ENCODE measurements at regions not wholly inside any gene's neighbourhood (a gene's known extent, or its start where the extent isn't known, plus 50 kb on each side); places are given as distances from the start of the nearest gene placed in this dataset.
A peak's percentile ranks its signal among the peaks of the same experiment; 100 is the strongest.

DNA sequence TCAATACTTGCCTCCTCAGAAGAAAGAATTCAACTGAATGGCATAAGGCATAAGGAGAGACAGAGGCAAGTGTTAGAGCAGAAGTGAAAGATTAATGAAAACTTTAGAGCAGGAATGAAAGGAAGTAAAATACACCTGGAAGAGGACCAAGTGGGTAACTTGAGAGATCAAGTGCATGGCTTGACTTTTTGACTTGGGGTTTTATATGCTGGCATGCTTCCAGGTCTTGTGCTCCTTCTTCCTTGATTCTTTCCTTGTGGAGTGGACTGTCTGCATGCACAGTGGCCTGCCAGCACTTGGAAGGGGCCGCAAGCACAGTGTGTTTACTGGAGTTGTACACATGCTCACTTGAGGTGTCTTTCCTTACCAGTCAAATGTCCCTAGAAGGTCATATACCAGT is 222.1 kb upstream of the UFL1 start:
- 79 to 91% methylated on average over 1 of the region's 1 CpG for WGBS, 2 donors
- no peak for ATAC-seq (ENCODE audit: insufficient read depth, low FRiP score)
- no peak overlapping the region for H3K27ac ChIP-seq (ENCODE audit: low read depth in 1 of 2, low read length in 1 of 2)

GRCh38 chr6:96301023-96301422 is 220.6 kb upstream of the UFL1 start:
- H3K4me3 ChIP-seq, result no peak overlapping the region
- no peaks in the 10 kb centered on the region for H3K9me3 ChIP-seq (ENCODE audit: control insufficient read depth in 4 of 4, insufficient read depth in 3 of 4, low read length in 3 of 4)
- no peaks in the 10 kb centered on the region for H3K27me3 ChIP-seq (ENCODE audit: control insufficient read depth in 3 of 3, insufficient read depth in 3 of 3, low read length in 2 of 3)
- WGBS, 2 donors, result 30 to 42% methylated on average over 3 of the region's 3 CpGs
- H3K9ac ChIP-seq (ENCODE audit: insufficient read depth in 1 of 2, low read length in 2 of 2), result no peak overlapping the region
- H3K36me3 ChIP-seq (ENCODE audit: control insufficient read depth in 4 of 4, insufficient read depth in 4 of 4, low read length in 4 of 4), result no peaks in the 10 kb centered on the region
- no peak overlapping the region for H3K27ac ChIP-seq (ENCODE audit: low read depth in 1 of 2, low read length in 1 of 2)
- H3K4me1 ChIP-seq (ENCODE audit: control insufficient read depth in 5 of 5, insufficient read depth in 5 of 5, low read length in 5 of 5), result no peaks in the 10 kb centered on the region
- ATAC-seq (ENCODE audit: insufficient read depth, low FRiP score) (no peak), DNase-seq (no peak)
- TF ChIP-seq, protein P1, sequence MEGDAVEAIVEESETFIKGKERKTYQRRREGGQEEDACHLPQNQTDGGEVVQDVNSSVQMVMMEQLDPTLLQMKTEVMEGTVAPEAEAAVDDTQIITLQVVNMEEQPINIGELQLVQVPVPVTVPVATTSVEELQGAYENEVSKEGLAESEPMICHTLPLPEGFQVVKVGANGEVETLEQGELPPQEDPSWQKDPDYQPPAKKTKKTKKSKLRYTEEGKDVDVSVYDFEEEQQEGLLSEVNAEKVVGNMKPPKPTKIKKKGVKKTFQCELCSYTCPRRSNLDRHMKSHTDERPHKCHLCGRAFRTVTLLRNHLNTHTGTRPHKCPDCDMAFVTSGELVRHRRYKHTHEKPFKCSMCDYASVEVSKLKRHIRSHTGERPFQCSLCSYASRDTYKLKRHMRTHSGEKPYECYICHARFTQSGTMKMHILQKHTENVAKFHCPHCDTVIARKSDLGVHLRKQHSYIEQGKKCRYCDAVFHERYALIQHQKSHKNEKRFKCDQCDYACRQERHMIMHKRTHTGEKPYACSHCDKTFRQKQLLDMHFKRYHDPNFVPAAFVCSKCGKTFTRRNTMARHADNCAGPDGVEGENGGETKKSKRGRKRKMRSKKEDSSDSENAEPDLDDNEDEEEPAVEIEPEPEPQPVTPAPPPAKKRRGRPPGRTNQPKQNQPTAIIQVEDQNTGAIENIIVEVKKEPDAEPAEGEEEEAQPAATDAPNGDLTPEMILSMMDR (IDR thresholded peaks at IDR 0.05; ENCODE audit: control extremely low read depth, extremely low read depth), result no peak

More for the DNA sequence above, 222.1 kb upstream of the UFL1 start:
- no peak overlapping the region for H3K9ac ChIP-seq (ENCODE audit: insufficient read depth in 1 of 2, low read length in 2 of 2)
- no peaks in the 10 kb centered on the region for H3K27me3 ChIP-seq (ENCODE audit: control insufficient read depth in 3 of 3, insufficient read depth in 3 of 3, low read length in 2 of 3)
- no peaks in the 10 kb centered on the region for H3K4me1 ChIP-seq (ENCODE audit: control insufficient read depth in 5 of 5, insufficient read depth in 5 of 5, low read length in 5 of 5)
- TF ChIP-seq, protein P1 (IDR thresholded peaks at IDR 0.05; ENCODE audit: control extremely low read depth, extremely low read depth), result no peak
- H3K9me3 ChIP-seq (ENCODE audit: control insufficient read depth in 4 of 4, insufficient read depth in 3 of 4, low read length in 3 of 4), result no peaks in the 10 kb centered on the region
- DNase-seq, result peak in 1 of 3 donors; percentile 1
- no peak overlapping the region for H3K4me3 ChIP-seq
- no peaks in the 10 kb centered on the region for H3K36me3 ChIP-seq (ENCODE audit: control insufficient read depth in 4 of 4, insufficient read depth in 4 of 4, low read length in 4 of 4)

- Histone ChIP-seq H3K9ac (ENCODE audit: insufficient read depth in 1 of 2, low read length in 2 of 2) (no peak overlapping the region), H3K36me3 (ENCODE audit: control insufficient read depth in 4 of 4, insufficient read depth in 4 of 4, low read length in 4 of 4) (no peaks in the 10 kb centered on the region), H3K27ac (ENCODE audit: low read depth in 1 of 2, low read length in 1 of 2) (no peak overlapping the region), H3K4me3 (no peak overlapping the region), H3K27me3 (ENCODE audit: control insufficient read depth in 3 of 3, insufficient read depth in 3 of 3, low read length in 2 of 3) (no peaks in the 10 kb centered on the region), H3K9me3 (ENCODE audit: control insufficient read depth in 4 of 4, insufficient read depth in 3 of 4, low read length in 3 of 4) (no peaks in the 10 kb centered on the region), H3K4me1 (ENCODE audit: control insufficient read depth in 5 of 5, insufficient read depth in 5 of 5, low read length in 5 of 5) (no peaks in the 10 kb centered on the region)
- 61 to 77% methylated on average over 2 of the region's 2 CpGs for WGBS, 2 donors
- TF ChIP-seq, protein P1 (IDR thresholded peaks at IDR 0.05; ENCODE audit: control extremely low read depth, extremely low read depth), result no peak
- ATAC-seq (ENCODE audit: insufficient read depth, low FRiP score) (no peak), DNase-seq (no peak)
These were observed 219.8 kb upstream of the UFL1 start for GRCh38 chr6:96301781-96302180.

GRCh38 chr6:96302991-96303390 is 218.6 kb upstream of the UFL1 start:
- H3K27ac ChIP-seq (ENCODE audit: low read depth in 1 of 2, low read length in 1 of 2), result no peak overlapping the region
- H3K4me1 ChIP-seq (ENCODE audit: control insufficient read depth in 5 of 5, insufficient read depth in 5 of 5, low read length in 5 of 5), result no peaks in the 10 kb centered on the region
- TF ChIP-seq, protein P1 (IDR thresholded peaks at IDR 0.05; ENCODE audit: control extremely low read depth, extremely low read depth), result no peak
- no peaks in the 10 kb centered on the region for H3K27me3 ChIP-seq (ENCODE audit: control insufficient read depth in 3 of 3, insufficient read depth in 3 of 3, low read length in 2 of 3)
- 74 to 81% methylated on average over 3 of the region's 3 CpGs for WGBS, 2 donors
- no peaks in the 10 kb centered on the region for H3K36me3 ChIP-seq (ENCODE audit: control insufficient read depth in 4 of 4, insufficient read depth in 4 of 4, low read length in 4 of 4)
- DNase-seq (no peak), ATAC-seq (ENCODE audit: insufficient read depth, low FRiP score) (no peak)
- H3K9ac ChIP-seq (ENCODE audit: insufficient read depth in 1 of 2, low read length in 2 of 2), result no peak overlapping the region
- no peak overlapping the region for H3K4me3 ChIP-seq
- no peaks in the 10 kb centered on the region for H3K9me3 ChIP-seq (ENCODE audit: control insufficient read depth in 4 of 4, insufficient read depth in 3 of 4, low read length in 3 of 4)

Measured in lung (tissue), 11 donors.